SK-N-SH treated with all-trans-retinoic acid at 6 μM for 48 hours (cell line): ENCODE measurements at regions not wholly inside any gene's neighbourhood (a gene's known extent, or its start where the extent isn't known, plus 50 kb on each side); places are given as distances from the start of the nearest gene placed in this dataset.

ENCODE experiments used
- ATAC-seq: fragments of 200-7000 bp; cut with Tn5 transposase; 3 replicates; pipeline ENCODE4 v1.9.1; 2020; ENCODE audit warnings: mild to moderate bottlenecking, moderate library complexity
- ARNTL ChIP-seq: fragments of 450-650 bp; formaldehyde crosslinking; IDR thresholded peaks from 2 replicates; pipeline ENCODE4 v1.5.0; 2020; ENCODE audit warnings: low read depth, mild to moderate bottlenecking, moderate library complexity, borderline replicate concordance
- BACH2 ChIP-seq: fragments of 250-450 bp; sonication (Bioruptor Pico); IDR thresholded peaks from 2 replicates; pipeline ENCODE4 v1.9.0; 2021; ENCODE audit warnings: mild to moderate bottlenecking, borderline replicate concordance
- CREB5 ChIP-seq: fragments of 250-450 bp; sonication (Bioruptor Pico); IDR thresholded peaks from 2 replicates; pipeline ENCODE4 v1.5.1; 2020; ENCODE audit warnings: low read depth, mild to moderate bottlenecking, moderate library complexity
- CSDC2 ChIP-seq: fragments of 250-450 bp; sonication (Bioruptor Pico); IDR thresholded peaks from 2 replicates; pipeline ENCODE4 v1.5.0; 2020; ENCODE audit warnings: mild to moderate bottlenecking, moderate library complexity
- CSRNP3 ChIP-seq: fragments of 250-450 bp; sonication (Bioruptor Pico); IDR thresholded peaks from 2 replicates; pipeline ENCODE4 v1.5.1; 2021; ENCODE audit warnings: mild to moderate bottlenecking, moderate library complexity
- ESRRG ChIP-seq: fragments of 250-450 bp; sonication (Bioruptor Pico); IDR thresholded peaks from 2 replicates; pipeline ENCODE4 v1.6.1; 2021; ENCODE audit warnings: mild to moderate bottlenecking
- GLIS3 ChIP-seq: fragments of 250-450 bp; sonication (Bioruptor Pico); IDR thresholded peaks from 2 replicates; pipeline ENCODE4 v1.5.0; 2020; ENCODE audit warnings: mild to moderate bottlenecking, moderate library complexity
- ISL1 ChIP-seq: fragments of 250-450 bp; sonication (Bioruptor Pico); IDR thresholded peaks from 2 replicates; pipeline ENCODE4 v2.1.2; 2022; ENCODE audit warnings: mild to moderate bottlenecking, moderate library complexity
- OSR1 ChIP-seq: fragments of 250-450 bp; sonication (Bioruptor Pico); IDR thresholded peaks from 2 replicates; pipeline ENCODE4 v1.8.0; 2022; ENCODE audit warnings: moderate library complexity, mild to moderate bottlenecking, inconsistent platforms
- PATZ1 ChIP-seq: fragments of 250-450 bp; sonication (Bioruptor Pico); IDR thresholded peaks from 2 replicates; pipeline ENCODE4 v1.8.0; 2020; ENCODE audit warnings: mild to moderate bottlenecking, moderate library complexity, borderline replicate concordance
- POU6F1 ChIP-seq: fragments of 250-450 bp; sonication (Bioruptor Pico); IDR thresholded peaks from 2 replicates; pipeline ENCODE4 v1.8.0; 2021; ENCODE audit warnings: low read depth, mild to moderate bottlenecking, moderate library complexity, borderline replicate concordance
- RARB ChIP-seq: fragments of 250-450 bp; sonication (Bioruptor Pico); IDR thresholded peaks from 2 replicates; pipeline ENCODE4 v1.8.0; 2021; ENCODE audit warnings: mild to moderate bottlenecking, moderate library complexity
- SNAI2 ChIP-seq: fragments of 250-450 bp; sonication (Bioruptor Pico); IDR thresholded peaks from 2 replicates; pipeline ENCODE4 v1.5.0; 2020; ENCODE audit warnings: mild to moderate bottlenecking, moderate library complexity
- TCF4 ChIP-seq: fragments of 250-450 bp; sonication (Bioruptor Pico); IDR thresholded peaks from 2 replicates; pipeline ENCODE4 v1.8.0; 2021; ENCODE audit warnings: mild to moderate bottlenecking, moderate library complexity, borderline replicate concordance
- TSHZ2 ChIP-seq: fragments of 250-450 bp; sonication (Bioruptor Pico); IDR thresholded peaks from 2 replicates; pipeline ENCODE4 v1.5.0; 2020; ENCODE audit warnings: mild to moderate bottlenecking, moderate library complexity
- ZC3H10 ChIP-seq: fragments of 250-450 bp; sonication (Bioruptor Pico); IDR thresholded peaks from 2 replicates; pipeline ENCODE4 v1.5.1; 2021; ENCODE audit warnings: mild to moderate bottlenecking, moderate library complexity
- ZFP30 ChIP-seq: fragments of 450-650 bp; formaldehyde crosslinking; IDR thresholded peaks from 2 replicates; pipeline ENCODE4 v1.5.0; 2022; ENCODE audit warnings: mild to moderate bottlenecking, moderate library complexity
- ZNF565 ChIP-seq: fragments of 450-650 bp; formaldehyde crosslinking; conservative IDR thresholded peaks from 2 replicates; pipeline ENCODE4 v1.5.0; 2020; ENCODE audit warnings: low read depth, mild to moderate bottlenecking, moderate library complexity
- ZNF70 ChIP-seq: fragments of 450-650 bp; formaldehyde crosslinking; IDR thresholded peaks from 2 replicates; pipeline ENCODE4 v1.5.0; 2020; ENCODE audit warnings: mild to moderate bottlenecking, moderate library complexity
- ZNF8 ChIP-seq: fragments of 450-650 bp; formaldehyde crosslinking; IDR thresholded peaks from 2 replicates; pipeline ENCODE4 v1.5.0; 2020; ENCODE audit warnings: mild to moderate bottlenecking, moderate library complexity

- TF ChIP-seq ARNTL (CRISPR knock-in tag) (no peak), TCF4 (no peak), ZNF70 (CRISPR knock-in tag) (no peak), SNAI2 (CRISPR knock-in tag) (no peak), PATZ1 (CRISPR knock-in tag) (no peak), CSDC2 (CRISPR knock-in tag) (no peak), ZC3H10 (CRISPR knock-in tag) (no peak), CREB5 (CRISPR knock-in tag) (no peak), GLIS3 (CRISPR knock-in tag) (no peak), ZNF8 (CRISPR knock-in tag) (no peak), ZFP30 (CRISPR knock-in tag) (no peak), ESRRG (CRISPR knock-in tag) (no peak), TSHZ2 (CRISPR knock-in tag) (no peak), CSRNP3 (CRISPR knock-in tag) (no peak), RARB (CRISPR knock-in tag) (no peak), OSR1 (CRISPR knock-in tag) (no peak), ZNF565 (CRISPR knock-in tag) (no peak)
- ATAC-seq: no peak
These were observed 150.8 kb downstream of the SOX2 start for GRCh38 chr3:181862502-181862901.

GRCh38 chr3:181868576-181869082 lies 156.9 kb downstream of the SOX2 start:
- ATAC-seq: no peak

GRCh38 chr3:181872887-181873286 lies 161.2 kb downstream of the SOX2 start:
- ATAC-seq: no peak
- TF ChIP-seq ZNF70 (CRISPR knock-in tag): no peak
- no peak for TF ChIP-seq CREB5 (CRISPR knock-in tag)
- no peak for TF ChIP-seq ZNF565 (CRISPR knock-in tag)
- TF ChIP-seq POU6F1 (CRISPR knock-in tag): no peak
- TF ChIP-seq CSDC2 (CRISPR knock-in tag): no peak
- TF ChIP-seq BACH2: no peak
- no peak for TF ChIP-seq ISL1 (CRISPR knock-in tag)
- TF ChIP-seq ZC3H10 (CRISPR knock-in tag): no peak
- no peak for TF ChIP-seq PATZ1 (CRISPR knock-in tag)
- no peak for TF ChIP-seq GLIS3 (CRISPR knock-in tag)

More at GRCh38 chr3:181868576-181869082, 156.9 kb downstream of the SOX2 start:
- TF ChIP-seq PATZ1 (CRISPR knock-in tag) (no peak), ARNTL (CRISPR knock-in tag) (no peak), ZFP30 (CRISPR knock-in tag) (no peak), BACH2 (no peak), ZC3H10 (CRISPR knock-in tag) (no peak)
- TF ChIP-seq, all 23 proteins: peak for 0
